Esophagus muscularis mucosa (tissue), 3 donors: ENCODE measurements at regions not wholly inside any gene's neighbourhood (a gene's known extent, or its start where the extent isn't known, plus 50 kb on each side); places are given as distances from the start of the nearest gene placed in this dataset.
"Not testable (repeated sequence)": the region's sequence is repeated elsewhere in the genome, so short reads cannot be mapped to it uniquely, and the experiment has no call there.

Source experiments
- POLR2A ChIP-seq: fragments of 450-650 bp; IDR thresholded peaks from one replicate; pipeline ENCODE4 v1.6.1; 2017; ENCODE audit warnings: antibody characterized with exemption, moderate library complexity, mild to moderate bottlenecking, low read depth
- TF ChIP-seq, protein P1 (sequence below), 3 experiments: fragments of 200-600 bp in 2 of 3; fragments of 450-650 bp in 1 of 3; sonication (generic) in 2 of 3; IDR thresholded peaks; one replicate each; pipeline ENCODE4 v1.5.1; 2017 to 2019; ENCODE audit warnings: antibody characterized with exemption in 3 of 3, mild to moderate bottlenecking in 2 of 3, moderate library complexity in 1 of 3

DNA sequence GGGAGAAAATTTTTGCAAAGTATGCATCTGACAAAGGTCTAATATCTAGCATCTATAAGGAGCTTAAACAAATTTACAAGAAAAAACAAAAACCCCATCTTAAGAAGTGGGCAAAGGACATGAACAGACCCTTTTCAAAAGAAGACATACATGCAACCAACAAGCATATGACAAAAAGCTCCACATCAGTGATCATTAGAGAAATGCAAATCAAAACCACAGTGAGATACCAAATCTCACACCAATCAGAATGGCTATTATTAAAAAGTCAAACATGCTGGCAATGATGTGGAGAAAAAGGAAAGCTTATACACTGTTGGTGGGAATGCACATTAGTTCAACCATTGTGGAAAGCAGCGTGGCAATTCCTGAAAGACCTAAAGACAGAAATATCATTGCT, 1645.2 kb upstream of the B3GALT2 start:
- TF ChIP-seq, protein P1, sequence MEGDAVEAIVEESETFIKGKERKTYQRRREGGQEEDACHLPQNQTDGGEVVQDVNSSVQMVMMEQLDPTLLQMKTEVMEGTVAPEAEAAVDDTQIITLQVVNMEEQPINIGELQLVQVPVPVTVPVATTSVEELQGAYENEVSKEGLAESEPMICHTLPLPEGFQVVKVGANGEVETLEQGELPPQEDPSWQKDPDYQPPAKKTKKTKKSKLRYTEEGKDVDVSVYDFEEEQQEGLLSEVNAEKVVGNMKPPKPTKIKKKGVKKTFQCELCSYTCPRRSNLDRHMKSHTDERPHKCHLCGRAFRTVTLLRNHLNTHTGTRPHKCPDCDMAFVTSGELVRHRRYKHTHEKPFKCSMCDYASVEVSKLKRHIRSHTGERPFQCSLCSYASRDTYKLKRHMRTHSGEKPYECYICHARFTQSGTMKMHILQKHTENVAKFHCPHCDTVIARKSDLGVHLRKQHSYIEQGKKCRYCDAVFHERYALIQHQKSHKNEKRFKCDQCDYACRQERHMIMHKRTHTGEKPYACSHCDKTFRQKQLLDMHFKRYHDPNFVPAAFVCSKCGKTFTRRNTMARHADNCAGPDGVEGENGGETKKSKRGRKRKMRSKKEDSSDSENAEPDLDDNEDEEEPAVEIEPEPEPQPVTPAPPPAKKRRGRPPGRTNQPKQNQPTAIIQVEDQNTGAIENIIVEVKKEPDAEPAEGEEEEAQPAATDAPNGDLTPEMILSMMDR (IDR thresholded peaks at IDR 0.05) = not testable (repeated sequence)
- TF ChIP-seq POLR2A = not testable (repeated sequence)
